Neural progenitor cell (in vitro differentiated cells): ENCODE measurements at regions not wholly inside any gene's neighbourhood (a gene's known extent, or its start where the extent isn't known, plus 50 kb on each side); places are given as distances from the start of the nearest gene placed in this dataset.

Source experiments
- DNase-seq: peaks from one replicate; pipeline ENCODE4 v3.0.0-alpha.2; 2016; ENCODE audit warnings: low spot score
- H2AFZ ChIP-seq: fragments of 200-600 bp; sonication (generic); replicated peaks from 2 replicates; pipeline ENCODE4 v1.6.1; 2016; ENCODE audit warnings: antibody characterized with exemption
- H3F3A ChIP-seq: fragments of 200-600 bp; sonication (generic); 2 replicates; pipeline ENCODE4 v1.6.1; 2016; ENCODE audit warnings: antibody characterized with exemption, low read depth
- H3K27ac ChIP-seq: fragments of 200-600 bp; sonication (generic); 2 replicates; pipeline ENCODE4 v1.5.1; 2016; ENCODE audit warnings: mild to moderate bottlenecking
- H3K27me3 ChIP-seq: fragments of 200-600 bp; sonication (generic); 2 replicates; pipeline ENCODE4 v1.6.1; 2016; ENCODE audit warnings: mild to moderate bottlenecking, moderate library complexity
- H3K36me3 ChIP-seq: fragments of 200-600 bp; sonication (generic); 2 replicates; pipeline ENCODE4 v1.5.1; 2016
- H3K4me1 ChIP-seq: fragments of 200-600 bp; sonication (generic); 2 replicates; pipeline ENCODE4 v1.6.1; 2016; ENCODE audit warnings: mixed run types
- H3K4me2 ChIP-seq: fragments of 200-600 bp; sonication (generic); 2 replicates; pipeline ENCODE4 v1.6.1; 2016
- H3K4me3 ChIP-seq: fragments of 200-600 bp; sonication (generic); 2 replicates; pipeline ENCODE4 v1.5.1; 2016
- H3K79me2 ChIP-seq: fragments of 200-600 bp; sonication (generic); 2 replicates; pipeline ENCODE4 v1.6.1; 2016; ENCODE audit warnings: low read depth
- H3K9ac ChIP-seq: fragments of 200-600 bp; sonication (generic); 2 replicates; pipeline ENCODE4 v1.6.1; 2016
- H3K9me3 ChIP-seq: fragments of 200-600 bp; sonication (generic); 2 replicates; pipeline ENCODE4 v1.5.1; 2016; ENCODE audit warnings: low read depth
- H4K20me1 ChIP-seq: fragments of 200-600 bp; sonication (generic); 2 replicates; pipeline ENCODE4 v1.6.1; 2016; ENCODE audit warnings: low read depth
- H3K27ac Mint-ChIP-seq: 3 replicates; pipeline ENCODE4 v1.8.0; 2021; ENCODE audit warnings: mixed read lengths
- H3K27me3 Mint-ChIP-seq: 2 replicates; pipeline ENCODE4 v1.8.0; 2022; ENCODE audit warnings: low read depth, mild to moderate bottlenecking, inconsistent platforms, moderate library complexity, mixed read lengths; ENCODE audit not compliant: insufficient read depth
- H3K36me3 Mint-ChIP-seq: 3 replicates; pipeline ENCODE4 v1.8.0; 2021; ENCODE audit warnings: mixed read lengths
- H3K4me1 Mint-ChIP-seq: 3 replicates; pipeline ENCODE4 v1.8.0; 2021; ENCODE audit warnings: mixed read lengths
- H3K4me3 Mint-ChIP-seq: 3 replicates; pipeline ENCODE4 v1.8.0; 2021; ENCODE audit warnings: mild to moderate bottlenecking, moderate library complexity, mixed read lengths
- H3K9me3 Mint-ChIP-seq: 3 replicates; pipeline ENCODE4 v1.8.0; 2020; ENCODE audit warnings: mixed read lengths
- CTCF ChIP-seq: fragments of 200-600 bp; sonication (generic); IDR thresholded peaks from 2 replicates; pipeline ENCODE4 v1.5.1; 2017; ENCODE audit warnings: antibody characterized with exemption, mild to moderate bottlenecking
- EZH2 ChIP-seq: fragments of 200-600 bp; sonication (generic); IDR thresholded peaks from 2 replicates; pipeline ENCODE4 v1.6.1; 2017; ENCODE audit warnings: antibody characterized with exemption, mild to moderate bottlenecking, moderate library complexity
- EZH2phosphoT487 ChIP-seq: fragments of 200-600 bp; sonication (generic); IDR thresholded peaks from 2 replicates; pipeline ENCODE4 v1.6.1; 2017; ENCODE audit warnings: antibody characterized with exemption

- H3K27ac ChIP-seq = no peak overlapping the region
- Mint-ChIP-seq H3K4me1 (peaks cover 3% of the 10 kb centered on the region), H3K27me3 (peaks cover 3% of the 10 kb centered on the region), H3K27ac (no peak overlapping the region), H3K9me3 (peaks cover 31% of the 10 kb centered on the region), H3K4me3 (no peak overlapping the region), H3K36me3 (peaks cover 2% of the 10 kb centered on the region)
- no peaks in the 10 kb centered on the region for H3F3A ChIP-seq
- H3K27me3 ChIP-seq = no peaks in the 10 kb centered on the region
- no peak for DNase-seq
- no peaks in the 10 kb centered on the region for H3K9me3 ChIP-seq
- no peak for TF ChIP-seq EZH2
- TF ChIP-seq CTCF = no peak
- H3K4me3 ChIP-seq = no peak overlapping the region
- H3K9ac ChIP-seq = no peak overlapping the region
- H3K79me2 ChIP-seq = no peaks in the 10 kb centered on the region
- peaks cover 9% of the 10 kb centered on the region for H3K4me1 ChIP-seq
- peak overlapping the region; percentile 17 for H3K4me2 ChIP-seq
- H4K20me1 ChIP-seq = no peaks in the 10 kb centered on the region
- no peaks in the 10 kb centered on the region for H3K36me3 ChIP-seq
- peak overlapping the region; percentile 77 for H2AFZ ChIP-seq
Observed at GRCh38 chr12:18895540-18895939, 157.6 kb downstream of the CAPZA3 start.

GRCh38 chr12:18895946-18896345, 158.0 kb downstream of the CAPZA3 start:
- Histone ChIP-seq H3K4me3 (no peak overlapping the region), H3K4me2 (peak overlapping the region; percentile 17), H3K27me3 (no peaks in the 10 kb centered on the region), H4K20me1 (no peaks in the 10 kb centered on the region), H3K36me3 (no peaks in the 10 kb centered on the region), H3K4me1 (peaks cover 9% of the 10 kb centered on the region), H2AFZ (peak overlapping the region; percentile 77), H3K9me3 (no peaks in the 10 kb centered on the region), H3F3A (no peaks in the 10 kb centered on the region), H3K79me2 (no peaks in the 10 kb centered on the region), H3K9ac (no peak overlapping the region), H3K27ac (no peak overlapping the region)
- no peak for TF ChIP-seq EZH2
- no peak for TF ChIP-seq EZH2phosphoT487
- no peak for TF ChIP-seq CTCF
- peaks cover 2% of the 10 kb centered on the region for H3K36me3 Mint-ChIP-seq
- no peak overlapping the region for H3K4me3 Mint-ChIP-seq
- DNase-seq = peak; percentile 84
- peaks cover 3% of the 10 kb centered on the region for H3K4me1 Mint-ChIP-seq
- no peak overlapping the region for H3K27ac Mint-ChIP-seq
- peaks cover 3% of the 10 kb centered on the region for H3K27me3 Mint-ChIP-seq
- H3K9me3 Mint-ChIP-seq = peaks cover 28% of the 10 kb centered on the region

- Histone ChIP-seq H3K27me3 (no peaks in the 10 kb centered on the region), H3K4me1 (peaks cover 9% of the 10 kb centered on the region), H3K4me2 (no peak overlapping the region), H3K27ac (no peak overlapping the region), H4K20me1 (no peaks in the 10 kb centered on the region), H3K79me2 (no peaks in the 10 kb centered on the region), H2AFZ (no peak overlapping the region), H3F3A (no peaks in the 10 kb centered on the region), H3K36me3 (no peaks in the 10 kb centered on the region), H3K9ac (no peak overlapping the region), H3K9me3 (no peaks in the 10 kb centered on the region), H3K4me3 (no peak overlapping the region)
- no peak for DNase-seq
- no peak overlapping the region for H3K4me3 Mint-ChIP-seq
- no peak overlapping the region for H3K27ac Mint-ChIP-seq
- no peak for TF ChIP-seq EZH2phosphoT487
- no peak for TF ChIP-seq EZH2
- TF ChIP-seq CTCF = no peak
- peaks cover 3% of the 10 kb centered on the region for H3K4me1 Mint-ChIP-seq
- peaks cover 6% of the 10 kb centered on the region for H3K27me3 Mint-ChIP-seq
- H3K9me3 Mint-ChIP-seq = peaks cover 14% of the 10 kb centered on the region
- peaks cover 2% of the 10 kb centered on the region for H3K36me3 Mint-ChIP-seq
Observed at GRCh38 chr12:18897823-18898222, 159.9 kb downstream of the CAPZA3 start.

- Histone ChIP-seq H3K9me3 (no peaks in the 10 kb centered on the region), H3K27ac (no peak overlapping the region), H3K4me2 (no peak overlapping the region), H3K79me2 (no peaks in the 10 kb centered on the region), H3K27me3 (no peaks in the 10 kb centered on the region), H3K9ac (no peak overlapping the region), H2AFZ (no peak overlapping the region), H4K20me1 (no peaks in the 10 kb centered on the region), H3K4me3 (no peak overlapping the region), H3K36me3 (no peaks in the 10 kb centered on the region), H3F3A (no peaks in the 10 kb centered on the region), H3K4me1 (peaks cover 9% of the 10 kb centered on the region)
- peaks cover 4% of the 10 kb centered on the region for H3K27me3 Mint-ChIP-seq
- no peak for TF ChIP-seq EZH2
- no peak for TF ChIP-seq CTCF
- TF ChIP-seq EZH2phosphoT487 = no peak
- H3K36me3 Mint-ChIP-seq = peaks cover 2% of the 10 kb centered on the region
- no peak for DNase-seq
- H3K9me3 Mint-ChIP-seq = peaks cover 9% of the 10 kb centered on the region
- no peak overlapping the region for H3K4me3 Mint-ChIP-seq
- H3K27ac Mint-ChIP-seq = no peak overlapping the region
- peaks cover 3% of the 10 kb centered on the region for H3K4me1 Mint-ChIP-seq
Observed at GRCh38 chr12:18898470-18898869, 160.6 kb downstream of the CAPZA3 start.
